Peyer's patch (tissue), 4 donors: ENCODE measurements at regions not wholly inside any gene's neighbourhood (a gene's known extent, or its start where the extent isn't known, plus 50 kb on each side); places are given as distances from the start of the nearest gene placed in this dataset.

ENCODE experiments used
- DNase-seq, 3 donors: peaks; one replicate each; pipeline ENCODE4 v3.0.0-alpha.2; 2017 to 2019
- H3K27ac ChIP-seq, 4 donors: fragments of 200-600 bp; sonication (generic); one replicate each; pipeline ENCODE4 v1.5.1; 2016 to 2019
- H3K27me3 ChIP-seq, 2 donors: fragments of 200-600 bp; sonication (generic); one replicate each; pipeline ENCODE4 v1.5.1; 2019
- H3K36me3 ChIP-seq, 3 donors: fragments of 200-600 bp; sonication (generic); one replicate each; pipeline ENCODE4 v1.5.1; 2016 to 2019
- H3K4me1 ChIP-seq, 4 donors: fragments of 200-600 bp; sonication (generic); one replicate each; pipeline ENCODE4 v1.5.1; 2016 to 2019
- H3K4me3 ChIP-seq, 4 donors: fragments of 200-600 bp; sonication (generic); 1 replicate in 3 of 4; 2 replicates in 1 of 4; pipeline ENCODE4 v1.5.1; 2016 to 2019; ENCODE audit warnings: mild to moderate bottlenecking in 1 of 4
- H3K9me3 ChIP-seq, 4 donors: fragments of 200-600 bp; sonication (generic); one replicate each; pipeline ENCODE4 v1.5.1; 2016 to 2019; ENCODE audit warnings: mild to moderate bottlenecking in 1 of 4
- CTCF ChIP-seq, 6 experiments: fragments of 450-650 bp in 4 of 6; fragments of 200-600 bp in 2 of 6; sonication (generic) in 1 of 6; IDR thresholded peaks; one replicate each; pipeline ENCODE4 v1.5.1; 2017 to 2019; ENCODE audit warnings: antibody characterized with exemption in 6 of 6, mild to moderate bottlenecking in 3 of 6, moderate library complexity in 1 of 6
- POLR2A ChIP-seq, 2 donors: fragments of 450-650 bp; IDR thresholded peaks; one replicate each; pipeline ENCODE4 v1.5.1; 2017; ENCODE audit warnings: antibody characterized with exemption in 2 of 2, mild to moderate bottlenecking in 2 of 2, moderate library complexity in 2 of 2

GRCh38 chr4:134313591-134313990 lies 112.0 kb upstream of the PABPC4L start:
- H3K9me3 ChIP-seq: no peaks in the 10 kb centered on the region
- H3K36me3 ChIP-seq: no peaks in the 10 kb centered on the region
- TF ChIP-seq CTCF (IDR thresholded peaks at IDR 0.05) (no peak), POLR2A (IDR thresholded peaks at IDR 0.05) (no peak)
- H3K27me3 ChIP-seq: no peaks in the 10 kb centered on the region
- no peak overlapping the region for H3K27ac ChIP-seq
- DNase-seq: no peak
- H3K4me1 ChIP-seq: no peaks in the 10 kb centered on the region
- no peak overlapping the region for H3K4me3 ChIP-seq

DNA sequence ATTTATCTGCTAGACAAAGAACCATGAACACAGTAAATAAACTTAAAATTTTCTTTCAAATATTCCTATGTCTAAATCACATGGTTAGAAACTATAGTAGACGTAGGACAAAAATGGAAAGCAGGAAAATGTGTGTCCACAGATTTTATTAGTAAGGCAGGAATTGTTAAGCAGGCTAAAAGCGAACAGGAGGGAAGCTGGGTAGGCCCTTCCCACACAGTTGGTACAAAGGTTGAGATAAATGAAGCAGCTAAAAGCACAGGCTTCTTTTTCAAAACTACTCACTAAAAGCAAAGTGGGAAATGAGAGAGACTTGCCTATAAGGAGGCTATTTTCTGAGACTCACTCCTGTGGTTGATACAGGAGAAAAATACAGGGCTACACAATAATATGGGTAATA lies 108.1 kb upstream of the PABPC4L start:
- no peak for DNase-seq

GRCh38 chr4:134308910-134309309 lies 107.3 kb upstream of the PABPC4L start:
- H3K27ac ChIP-seq: no peak overlapping the region
- H3K36me3 ChIP-seq: no peaks in the 10 kb centered on the region
- DNase-seq: no peak
- H3K27me3 ChIP-seq: no peaks in the 10 kb centered on the region
- H3K4me1 ChIP-seq: no peaks in the 10 kb centered on the region
- TF ChIP-seq CTCF (IDR thresholded peaks at IDR 0.05): no peak
- TF ChIP-seq POLR2A (IDR thresholded peaks at IDR 0.05): no peak
- H3K4me3 ChIP-seq: no peak overlapping the region
- H3K9me3 ChIP-seq: no peaks in the 10 kb centered on the region

More for the DNA sequence above, 108.1 kb upstream of the PABPC4L start:
- H3K27ac ChIP-seq: no peak overlapping the region
- H3K4me1 ChIP-seq: no peaks in the 10 kb centered on the region
- H3K36me3 ChIP-seq: no peaks in the 10 kb centered on the region
- no peak overlapping the region for H3K4me3 ChIP-seq
- TF ChIP-seq CTCF (IDR thresholded peaks at IDR 0.05) (no peak), POLR2A (IDR thresholded peaks at IDR 0.05) (no peak)
- H3K9me3 ChIP-seq: no peaks in the 10 kb centered on the region
- no peaks in the 10 kb centered on the region for H3K27me3 ChIP-seq

- Histone ChIP-seq H3K4me1 (no peaks in the 10 kb centered on the region), H3K4me3 (no peak overlapping the region), H3K36me3 (no peaks in the 10 kb centered on the region), H3K9me3 (no peaks in the 10 kb centered on the region), H3K27ac (no peak overlapping the region), H3K27me3 (no peaks in the 10 kb centered on the region)
- no peak for TF ChIP-seq POLR2A (IDR thresholded peaks at IDR 0.05)
- TF ChIP-seq CTCF (IDR thresholded peaks at IDR 0.05): no peak
- no peak for DNase-seq
Measured at GRCh38 chr4:134298313-134298712, 96.7 kb upstream of the PABPC4L start.

- TF ChIP-seq CTCF (IDR thresholded peaks at IDR 0.05) (no peak), POLR2A (IDR thresholded peaks at IDR 0.05) (no peak)
- H3K27ac ChIP-seq: no peak overlapping the region
- DNase-seq: no peak
Measured at GRCh38 chr4:134297765-134298164, 96.2 kb upstream of the PABPC4L start.

DNA sequence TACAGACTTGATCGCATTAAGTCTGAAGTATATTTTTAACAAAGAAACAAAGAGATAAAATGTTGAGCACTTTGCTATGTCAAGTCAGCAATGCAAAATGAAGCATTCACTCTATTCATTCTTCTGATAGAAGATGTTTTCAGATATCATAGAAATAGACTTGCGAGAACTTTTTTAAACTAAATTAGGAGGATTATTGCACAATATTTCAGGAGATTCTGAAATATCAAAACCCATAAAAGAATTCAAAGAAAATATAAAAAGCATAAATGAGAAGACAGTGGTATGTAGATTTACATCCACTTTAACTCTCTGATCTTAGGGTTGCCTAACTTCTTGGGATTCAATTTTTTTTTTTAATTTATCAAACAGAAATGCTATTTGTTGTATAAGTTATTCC lies 81.1 kb upstream of the PABPC4L start:
- Histone ChIP-seq H3K4me1 (no peaks in the 10 kb centered on the region), H3K36me3 (no peaks in the 10 kb centered on the region), H3K27me3 (no peaks in the 10 kb centered on the region), H3K9me3 (peaks cover 0 to 4% (median 0%) of the 10 kb centered on the region in 4 donors), H3K27ac (no peak overlapping the region), H3K4me3 (no peak overlapping the region)
- DNase-seq: no peak
- TF ChIP-seq CTCF (IDR thresholded peaks at IDR 0.05): no peak
- TF ChIP-seq POLR2A (IDR thresholded peaks at IDR 0.05): no peak

More at GRCh38 chr4:134297765-134298164, 96.2 kb upstream of the PABPC4L start:
- Histone ChIP-seq H3K4me3 (no peak overlapping the region), H3K36me3 (no peaks in the 10 kb centered on the region), H3K27me3 (no peaks in the 10 kb centered on the region), H3K9me3 (no peaks in the 10 kb centered on the region), H3K4me1 (no peaks in the 10 kb centered on the region)
